ENCODE measurements at regions not wholly inside any gene's neighbourhood (a gene's known extent, or its start where the extent isn't known, plus 50 kb on each side); places are given as distances from the start of the nearest gene placed in this dataset.
"Not testable (repeated sequence)": the region's sequence is repeated elsewhere in the genome, so short reads cannot be mapped to it uniquely, and the experiment has no call there.

DNA sequence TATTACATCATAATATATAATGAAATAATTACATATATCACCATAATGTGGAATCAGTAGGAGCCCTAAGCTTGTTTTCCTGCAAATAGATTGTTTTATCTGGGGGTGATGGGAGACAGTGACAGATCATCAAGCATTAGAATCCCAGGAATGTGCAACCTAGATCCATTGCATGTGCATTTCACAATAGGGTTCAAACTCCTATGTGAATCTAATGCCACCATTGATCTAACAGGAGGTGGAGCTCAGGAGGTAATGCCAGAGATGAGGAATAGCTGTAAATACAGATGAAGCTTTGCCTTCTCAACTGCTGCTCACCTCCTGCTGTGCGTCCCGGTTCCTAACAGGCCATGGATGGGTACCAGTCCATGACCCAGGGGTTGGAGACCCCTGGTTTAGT lies 63.8 kb upstream of the CHORDC1 start:
- no peaks in the 10 kb centered on the region for H3F3A ChIP-seq (ENCODE audit: control insufficient read depth, insufficient read depth)
- H3K9me3 ChIP-seq (ENCODE audit: control insufficient read depth, insufficient read depth, low read length): no peaks in the 10 kb centered on the region
- no peak overlapping the region for H3K4me3 ChIP-seq (ENCODE audit: low read length)
- no peaks in the 10 kb centered on the region for H3K36me3 ChIP-seq (ENCODE audit: control insufficient read depth, low read length)
- H4K20me1 ChIP-seq (ENCODE audit: control insufficient read depth, insufficient read depth, low read depth, low read length): no peaks in the 10 kb centered on the region
- H3K4me2 ChIP-seq (ENCODE audit: low read length): no peak overlapping the region
- H3K27me3 ChIP-seq (ENCODE audit: control insufficient read depth, low read length): no peaks in the 10 kb centered on the region
- H3K79me2 ChIP-seq (ENCODE audit: control insufficient read depth, low read length): no peaks in the 10 kb centered on the region
- no peaks in the 10 kb centered on the region for H3K9me2 ChIP-seq (replicated peaks; ENCODE audit: control insufficient read depth, low read length)
- TF ChIP-seq, protein P1, sequence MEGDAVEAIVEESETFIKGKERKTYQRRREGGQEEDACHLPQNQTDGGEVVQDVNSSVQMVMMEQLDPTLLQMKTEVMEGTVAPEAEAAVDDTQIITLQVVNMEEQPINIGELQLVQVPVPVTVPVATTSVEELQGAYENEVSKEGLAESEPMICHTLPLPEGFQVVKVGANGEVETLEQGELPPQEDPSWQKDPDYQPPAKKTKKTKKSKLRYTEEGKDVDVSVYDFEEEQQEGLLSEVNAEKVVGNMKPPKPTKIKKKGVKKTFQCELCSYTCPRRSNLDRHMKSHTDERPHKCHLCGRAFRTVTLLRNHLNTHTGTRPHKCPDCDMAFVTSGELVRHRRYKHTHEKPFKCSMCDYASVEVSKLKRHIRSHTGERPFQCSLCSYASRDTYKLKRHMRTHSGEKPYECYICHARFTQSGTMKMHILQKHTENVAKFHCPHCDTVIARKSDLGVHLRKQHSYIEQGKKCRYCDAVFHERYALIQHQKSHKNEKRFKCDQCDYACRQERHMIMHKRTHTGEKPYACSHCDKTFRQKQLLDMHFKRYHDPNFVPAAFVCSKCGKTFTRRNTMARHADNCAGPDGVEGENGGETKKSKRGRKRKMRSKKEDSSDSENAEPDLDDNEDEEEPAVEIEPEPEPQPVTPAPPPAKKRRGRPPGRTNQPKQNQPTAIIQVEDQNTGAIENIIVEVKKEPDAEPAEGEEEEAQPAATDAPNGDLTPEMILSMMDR (IDR thresholded peaks at IDR 0.05; ENCODE audit: low read depth, low read length, poor library complexity, severe bottlenecking): no peak
- no peak for TF ChIP-seq EZH2phosphoT487 (IDR thresholded peaks at IDR 0.05; ENCODE audit: borderline replicate concordance, low read length)
- no peaks in the 10 kb centered on the region for H3K4me1 ChIP-seq (ENCODE audit: control insufficient read depth, low read length)
- H3K27ac ChIP-seq (ENCODE audit: low read depth, low read length): no peak overlapping the region

DNA sequence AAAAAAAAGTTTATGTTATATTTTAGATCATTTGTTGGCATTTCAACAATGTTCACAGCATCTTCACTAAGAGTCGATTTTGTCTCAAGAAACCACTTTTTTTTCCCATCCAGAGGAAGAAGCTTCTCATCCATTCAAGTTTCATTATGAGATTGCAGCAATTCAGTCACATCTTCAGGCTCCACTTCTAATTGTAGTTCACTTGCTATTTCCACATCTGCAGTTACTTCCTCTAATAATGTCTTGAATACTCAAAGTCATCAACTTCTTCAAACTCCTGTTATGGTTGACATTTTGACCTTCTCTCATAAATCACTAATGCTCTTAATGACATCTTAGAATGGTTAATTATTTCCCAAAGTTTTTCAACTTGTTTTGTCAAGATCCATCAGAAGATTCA lies 61.3 kb upstream of the CHORDC1 start:
- Histone ChIP-seq H3K4me2 (ENCODE audit: low read length) (no peak overlapping the region), H3K79me2 (ENCODE audit: control insufficient read depth, low read length) (no peaks in the 10 kb centered on the region), H3K9me3 (ENCODE audit: control insufficient read depth, insufficient read depth, low read length) (no peaks in the 10 kb centered on the region), H3K4me3 (ENCODE audit: low read length) (no peak overlapping the region), H3K9me2 (replicated peaks; ENCODE audit: control insufficient read depth, low read length) (no peaks in the 10 kb centered on the region), H3K4me1 (ENCODE audit: control insufficient read depth, low read length) (no peaks in the 10 kb centered on the region), H4K20me1 (ENCODE audit: control insufficient read depth, insufficient read depth, low read depth, low read length) (no peaks in the 10 kb centered on the region), H3F3A (ENCODE audit: control insufficient read depth, insufficient read depth) (no peaks in the 10 kb centered on the region), H3K27me3 (ENCODE audit: control insufficient read depth, low read length) (no peaks in the 10 kb centered on the region), H3K36me3 (ENCODE audit: control insufficient read depth, low read length) (no peaks in the 10 kb centered on the region), H3K27ac (ENCODE audit: low read depth, low read length) (no peak overlapping the region)
- no peak for TF ChIP-seq EZH2phosphoT487 (IDR thresholded peaks at IDR 0.05; ENCODE audit: borderline replicate concordance, low read length)
- TF ChIP-seq, protein P1 (IDR thresholded peaks at IDR 0.05; ENCODE audit: low read depth, low read length, poor library complexity, severe bottlenecking): no peak

DNA sequence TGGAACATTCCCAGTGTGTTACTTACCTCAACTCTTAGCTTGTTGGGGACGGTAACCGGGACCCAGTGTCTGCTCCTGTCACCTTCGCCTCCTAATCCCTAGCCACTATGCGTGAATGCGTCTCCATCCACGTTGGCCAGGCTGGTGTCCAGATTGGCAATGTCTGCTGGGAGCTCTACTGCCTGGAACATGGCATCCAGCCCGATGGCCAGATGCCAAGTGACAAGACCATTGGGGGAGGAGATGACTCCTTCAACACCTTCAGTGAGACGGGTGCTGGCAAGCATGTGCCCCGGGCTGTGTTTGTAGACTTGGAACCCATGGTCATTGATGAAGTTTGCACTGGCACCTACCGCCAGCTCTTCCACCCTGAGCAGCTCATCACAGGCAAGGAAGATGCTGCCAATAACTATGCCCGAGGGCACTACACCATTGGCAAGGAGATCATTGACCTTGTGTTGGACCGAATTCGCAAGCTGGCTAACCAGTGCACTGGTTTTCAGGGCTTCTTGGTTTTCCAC lies 59.8 kb upstream of the CHORDC1 start:
- H3K4me2 ChIP-seq (ENCODE audit: low read length); H3K4me1 ChIP-seq (ENCODE audit: control insufficient read depth, low read length); H3K9me3 ChIP-seq (ENCODE audit: control insufficient read depth, insufficient read depth, low read length); H3K27ac ChIP-seq (ENCODE audit: low read depth, low read length); H3K36me3 ChIP-seq (ENCODE audit: control insufficient read depth, low read length); H3K79me2 ChIP-seq (ENCODE audit: control insufficient read depth, low read length); H3K4me3 ChIP-seq (ENCODE audit: low read length); H3K27me3 ChIP-seq (ENCODE audit: control insufficient read depth, low read length); H4K20me1 ChIP-seq (ENCODE audit: control insufficient read depth, insufficient read depth, low read depth, low read length); H3F3A ChIP-seq (ENCODE audit: control insufficient read depth, insufficient read depth); H3K9me2 ChIP-seq (replicated peaks; ENCODE audit: control insufficient read depth, low read length): not testable (repeated sequence)

DNA sequence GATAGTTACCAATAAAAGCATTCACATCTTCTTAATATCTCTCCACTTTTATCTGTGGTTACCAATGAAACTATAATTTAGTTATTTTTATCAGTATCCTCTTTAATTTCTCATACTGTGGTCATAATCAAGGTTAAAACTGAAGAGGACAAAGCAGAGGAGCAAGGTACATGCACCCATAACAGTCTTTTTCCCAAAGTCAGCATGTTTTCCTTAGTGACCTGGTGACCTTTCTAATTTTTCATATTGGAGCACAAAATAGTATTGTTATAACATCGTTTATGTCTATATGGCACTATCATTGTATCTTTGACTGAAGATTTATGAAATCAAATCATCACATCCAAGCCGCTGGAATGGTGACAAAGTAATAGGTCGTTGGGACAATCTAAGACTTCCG lies 51.5 kb upstream of the CHORDC1 start:
- Histone ChIP-seq H3K4me1 (ENCODE audit: control insufficient read depth, low read length) (no peaks in the 10 kb centered on the region), H3K27me3 (ENCODE audit: control insufficient read depth, low read length) (no peaks in the 10 kb centered on the region), H3F3A (ENCODE audit: control insufficient read depth, insufficient read depth) (no peaks in the 10 kb centered on the region), H3K4me2 (ENCODE audit: low read length) (no peak overlapping the region), H3K9me2 (replicated peaks; ENCODE audit: control insufficient read depth, low read length) (no peaks in the 10 kb centered on the region), H3K27ac (ENCODE audit: low read depth, low read length) (no peak overlapping the region), H3K79me2 (ENCODE audit: control insufficient read depth, low read length) (no peaks in the 10 kb centered on the region), H4K20me1 (ENCODE audit: control insufficient read depth, insufficient read depth, low read depth, low read length) (no peaks in the 10 kb centered on the region), H3K9me3 (ENCODE audit: control insufficient read depth, insufficient read depth, low read length) (no peaks in the 10 kb centered on the region), H3K36me3 (ENCODE audit: control insufficient read depth, low read length) (no peaks in the 10 kb centered on the region), H3K4me3 (ENCODE audit: low read length) (no peak overlapping the region)
- no peak for TF ChIP-seq EZH2phosphoT487 (IDR thresholded peaks at IDR 0.05; ENCODE audit: borderline replicate concordance, low read length)
- TF ChIP-seq, protein P1 (IDR thresholded peaks at IDR 0.05; ENCODE audit: low read depth, low read length, poor library complexity, severe bottlenecking): no peak

Data from DOHH2 (cell line).